Loucy (cell line): ENCODE measurements at regions not wholly inside any gene's neighbourhood (a gene's known extent, or its start where the extent isn't known, plus 50 kb on each side); places are given as distances from the start of the nearest gene placed in this dataset.

ENCODE experiments used
- H2AFZ ChIP-seq: fragments of 200-600 bp; sonication (generic); 2 replicates; pipeline ENCODE4 v1.6.0; 2016; ENCODE audit warnings: antibody characterized with exemption, mild to moderate bottlenecking, low read length, moderate library complexity
- H3F3A ChIP-seq: fragments of 200-600 bp; 2 replicates; pipeline ENCODE4 v1.6.0; 2016; ENCODE audit warnings: antibody characterized with exemption, low read depth, mild to moderate bottlenecking
- H3K27me3 ChIP-seq: fragments of 200-600 bp; sonication (generic); 2 replicates; pipeline ENCODE4 v1.6.1; 2014; ENCODE audit warnings: low read length, mild to moderate bottlenecking; ENCODE audit not compliant: insufficient read depth, poor library complexity, severe bottlenecking
- H3K36me3 ChIP-seq: fragments of 200-600 bp; sonication (generic); 2 replicates; pipeline ENCODE4 v1.6.1; 2016; ENCODE audit warnings: low read length; ENCODE audit not compliant: insufficient read depth
- H3K4me1 ChIP-seq: fragments of 200-600 bp; sonication (generic); 2 replicates; pipeline ENCODE4 v1.5.1; 2014; ENCODE audit warnings: low read length, mild to moderate bottlenecking; ENCODE audit not compliant: insufficient read depth, poor library complexity, severe bottlenecking
- H3K4me2 ChIP-seq: fragments of 200-600 bp; sonication (generic); 2 replicates; pipeline ENCODE4 v1.6.0; 2014; ENCODE audit warnings: antibody characterized with exemption, low read length, low read depth, mild to moderate bottlenecking; ENCODE audit not compliant: poor library complexity, severe bottlenecking
- H3K4me3 ChIP-seq: fragments of 200-600 bp; sonication (generic); 2 replicates; pipeline ENCODE4 v1.5.1; 2014; ENCODE audit warnings: low read length, mild to moderate bottlenecking, mixed read lengths; ENCODE audit not compliant: poor library complexity, severe bottlenecking
- H3K79me2 ChIP-seq: fragments of 200-600 bp; sonication (generic); 2 replicates; pipeline ENCODE4 v1.6.1; 2014; ENCODE audit warnings: low read length; ENCODE audit not compliant: insufficient read depth
- H3K9ac ChIP-seq: fragments of 200-600 bp; sonication (generic); 2 replicates; pipeline ENCODE4 v1.6.0; 2014; ENCODE audit warnings: mild to moderate bottlenecking, low read depth, low read length, moderate library complexity; ENCODE audit not compliant: poor library complexity, severe bottlenecking
- H3K9me2 ChIP-seq: fragments of 200-600 bp; sonication (generic); replicated peaks from 2 replicates; pipeline ENCODE4 v1.6.1; 2016; ENCODE audit warnings: low read depth, low read length, mixed read lengths
- H3K9me3 ChIP-seq: fragments of 200-600 bp; sonication (generic); 2 replicates; pipeline ENCODE4 v1.6.1; 2014; ENCODE audit warnings: mild to moderate bottlenecking, antibody characterized with exemption, low read length, low read depth; ENCODE audit not compliant: insufficient read depth
- H4K20me1 ChIP-seq: fragments of 200-600 bp; sonication (generic); 2 replicates; pipeline ENCODE4 v1.6.0; 2014; ENCODE audit warnings: antibody characterized with exemption, low read length, mild to moderate bottlenecking; ENCODE audit not compliant: insufficient read depth, poor library complexity, severe bottlenecking
- CTCF ChIP-seq: fragments of 200-600 bp; sonication (generic); conservative IDR thresholded peaks from 2 replicates; pipeline ENCODE4 v1.5.1; 2014; ENCODE audit warnings: mild to moderate bottlenecking, antibody characterized with exemption, low read length
- EZH2phosphoT487 ChIP-seq: fragments of 200-600 bp; IDR thresholded peaks from 2 replicates; pipeline ENCODE4 v1.6.1; 2018; ENCODE audit warnings: antibody characterized with exemption, mild to moderate bottlenecking, moderate library complexity, borderline replicate concordance

DNA sequence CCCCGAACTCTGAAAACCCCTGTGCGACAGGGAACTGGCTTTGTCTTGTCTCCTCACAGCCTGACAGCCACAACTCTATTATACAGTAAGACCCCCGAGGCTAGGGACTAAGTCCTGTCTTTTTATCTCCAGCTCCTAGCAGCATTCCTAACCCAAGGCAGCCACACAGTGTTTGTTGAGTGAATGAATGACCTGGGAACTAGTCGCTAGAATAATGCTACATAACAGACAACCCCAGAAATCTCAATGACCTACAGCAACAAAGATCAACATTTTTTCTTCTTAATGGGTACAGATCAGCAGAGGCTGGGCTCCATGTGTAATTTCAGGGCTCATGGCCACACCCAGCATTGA lies 71.4 kb upstream of the TNRC6C start:
- H3K9me3 ChIP-seq: no peaks in the 10 kb centered on the region
- no peaks in the 10 kb centered on the region for H3K79me2 ChIP-seq
- TF ChIP-seq CTCF: no peak
- no peak for TF ChIP-seq EZH2phosphoT487
- H3K9me2 ChIP-seq: no peaks in the 10 kb centered on the region
- no peak overlapping the region for H3K9ac ChIP-seq
- no peaks in the 10 kb centered on the region for H4K20me1 ChIP-seq
- H3K36me3 ChIP-seq: no peaks in the 10 kb centered on the region
- H3K27me3 ChIP-seq: no peaks in the 10 kb centered on the region
- H3K4me3 ChIP-seq: no peak overlapping the region
- peak overlapping the region; percentile 11 for H3K4me2 ChIP-seq
- H2AFZ ChIP-seq: no peak overlapping the region
- peaks cover 2% of the 10 kb centered on the region; the same call in 1 of the 2 replicates for H3F3A ChIP-seq
- peaks cover 50% of the 10 kb centered on the region for H3K4me1 ChIP-seq

DNA sequence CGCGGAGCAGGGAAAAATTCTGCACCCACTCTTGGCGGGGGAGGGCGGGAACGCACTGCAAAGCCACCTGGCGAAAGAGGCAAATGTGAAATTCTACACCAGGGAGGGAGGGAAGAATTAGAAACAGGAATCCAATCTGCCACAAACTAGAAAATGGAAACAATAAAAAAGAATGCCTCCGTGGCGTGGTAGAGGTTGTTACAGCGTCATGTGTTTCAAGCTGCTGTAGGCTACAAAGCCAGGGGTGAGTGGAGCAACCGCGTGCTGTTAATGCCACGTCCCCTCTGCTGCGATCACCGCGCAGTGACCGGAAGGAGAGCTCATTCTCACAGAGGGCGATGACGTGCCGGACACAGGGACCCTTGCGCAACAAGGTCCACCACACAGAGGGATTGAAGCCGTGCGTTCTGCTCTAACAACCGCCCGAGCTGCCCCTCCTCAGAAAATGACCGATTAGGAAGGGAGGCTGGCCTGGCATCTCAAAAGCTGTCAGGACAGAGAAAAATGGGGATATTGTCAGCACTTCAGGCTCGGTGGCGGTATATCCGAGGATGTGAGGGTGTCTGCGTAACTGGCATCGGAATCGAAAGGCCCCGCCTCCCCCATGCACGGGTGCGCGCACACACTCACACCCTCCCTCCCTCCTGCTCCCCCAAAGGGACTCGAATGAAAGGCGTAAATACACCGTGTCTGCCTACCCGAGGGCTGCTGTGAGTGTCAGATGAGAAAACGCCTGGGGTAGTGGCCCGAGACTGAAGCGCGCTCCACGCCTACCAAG lies 70.8 kb upstream of the TNRC6C start:
- H3K9me2 ChIP-seq: no peaks in the 10 kb centered on the region
- TF ChIP-seq EZH2phosphoT487: no peak
- TF ChIP-seq CTCF: no peak
- H3K4me3 ChIP-seq: no peak overlapping the region
- no peaks in the 10 kb centered on the region for H3K27me3 ChIP-seq
- H3K79me2 ChIP-seq: no peaks in the 10 kb centered on the region
- no peak overlapping the region for H3K9ac ChIP-seq
- no peaks in the 10 kb centered on the region for H4K20me1 ChIP-seq
- H3K4me1 ChIP-seq: peaks cover 46% of the 10 kb centered on the region
- peak overlapping the region; percentile 11 for H3K4me2 ChIP-seq
- no peaks in the 10 kb centered on the region for H3K36me3 ChIP-seq
- H3F3A ChIP-seq: no peaks in the 10 kb centered on the region
- no peak overlapping the region for H2AFZ ChIP-seq
- no peaks in the 10 kb centered on the region for H3K9me3 ChIP-seq

DNA sequence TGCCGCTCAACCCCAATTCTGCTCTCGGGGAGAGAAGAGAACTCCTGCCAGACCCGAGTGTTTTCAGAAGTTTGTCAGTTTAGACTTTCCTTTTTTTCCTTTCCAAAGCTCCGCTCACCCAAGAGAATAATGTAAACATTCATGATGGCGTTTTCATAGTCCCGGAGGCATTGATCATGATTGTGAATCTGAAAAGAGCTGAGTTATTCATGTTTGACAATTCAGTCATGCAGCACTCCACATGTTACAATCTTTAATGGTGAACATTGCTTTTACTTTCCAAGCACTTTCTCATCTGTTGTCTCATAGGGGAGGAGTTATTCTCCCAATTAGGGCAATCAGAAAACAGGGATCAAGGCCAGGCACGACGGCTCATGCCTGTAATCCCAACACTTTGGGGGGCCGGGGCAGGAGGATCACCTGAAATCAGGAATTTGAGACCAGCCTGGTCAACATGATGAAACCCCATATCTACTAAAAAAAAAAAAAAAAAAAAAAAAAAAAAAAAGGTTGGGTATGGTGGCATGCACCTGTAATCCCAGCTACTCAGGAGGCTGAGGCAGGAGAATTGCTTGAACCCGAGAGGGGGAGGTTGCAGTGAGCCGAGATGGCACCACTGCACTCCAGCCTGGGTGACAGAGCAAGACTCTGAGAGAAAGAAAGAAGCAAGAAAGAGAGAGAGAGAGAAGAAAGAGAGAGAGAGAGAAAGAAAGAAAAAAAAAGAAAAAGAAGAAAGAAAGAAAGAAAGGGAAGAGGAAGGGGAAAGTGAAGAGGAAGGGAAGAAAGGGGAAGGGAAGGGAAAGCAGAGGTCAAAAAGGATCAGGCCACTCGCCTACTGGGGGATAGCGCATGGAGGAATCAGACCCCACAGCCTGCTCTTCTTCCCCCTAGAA lies 70.0 kb upstream of the TNRC6C start:
- H3K36me3 ChIP-seq: no peaks in the 10 kb centered on the region
- no peak overlapping the region for H3K4me2 ChIP-seq
- no peaks in the 10 kb centered on the region for H3K27me3 ChIP-seq
- TF ChIP-seq EZH2phosphoT487 (no peak), CTCF (no peak)
- H3K9ac ChIP-seq: no peak overlapping the region
- H3K4me3 ChIP-seq: no peak overlapping the region
- no peaks in the 10 kb centered on the region for H3F3A ChIP-seq
- H4K20me1 ChIP-seq: no peaks in the 10 kb centered on the region
- no peaks in the 10 kb centered on the region for H3K9me3 ChIP-seq
- H3K79me2 ChIP-seq: no peaks in the 10 kb centered on the region
- no peaks in the 10 kb centered on the region for H3K9me2 ChIP-seq
- 0 out of 2 replicates have a peak overlapping the region, but pooled peaks have one; percentile 32 for H2AFZ ChIP-seq
- H3K4me1 ChIP-seq: peaks cover 42% of the 10 kb centered on the region
